ENCODE measurements at regions not wholly inside any gene's neighbourhood (a gene's known extent, or its start where the extent isn't known, plus 50 kb on each side); places are given as distances from the start of the nearest gene placed in this dataset.

- in situ Hi-C loops (cut with HindIII; ENCODE audit: low sequenced_read_pairs), result no loop called here
Observed at GRCh38 chr13:97822377-97822776, 131.1 kb upstream of the IPO5 start.

GRCh38 chr13:97826421-97827012 is 127.0 kb upstream of the IPO5 start:
- in situ Hi-C loops (cut with HindIII; ENCODE audit: low sequenced_read_pairs), result no loop called here
- H3K4me3 ChIP-seq (ENCODE audit: low read depth, low read length), result no peak overlapping the region
- TF ChIP-seq CTCF (IDR thresholded peaks at IDR 0.05; ENCODE audit: low read depth, low read length), result no peak
- no peak for DNase-seq (ENCODE audit: low read depth, low spot score)

More at GRCh38 chr13:97822377-97822776, 131.1 kb upstream of the IPO5 start:
- DNase-seq (ENCODE audit: low read depth, low spot score), result no peak
- no peak overlapping the region for H3K4me3 ChIP-seq (ENCODE audit: low read depth, low read length)
- no peak for TF ChIP-seq CTCF (IDR thresholded peaks at IDR 0.05; ENCODE audit: low read depth, low read length)

- in situ Hi-C loops (cut with HindIII; ENCODE audit: low sequenced_read_pairs), result no loop called here
- no peak overlapping the region for H3K4me3 ChIP-seq (ENCODE audit: low read depth, low read length)
- DNase-seq (ENCODE audit: low read depth, low spot score), result no peak
- no peak for TF ChIP-seq CTCF (IDR thresholded peaks at IDR 0.05; ENCODE audit: low read depth, low read length)
Observed at GRCh38 chr13:97834250-97834649, 119.2 kb upstream of the IPO5 start.

GRCh38 chr13:97843189-97843588 is 110.3 kb upstream of the IPO5 start:
- in situ Hi-C loops (cut with HindIII; ENCODE audit: low sequenced_read_pairs), result no loop called here
- no peak for TF ChIP-seq CTCF (IDR thresholded peaks at IDR 0.05; ENCODE audit: low read depth, low read length)

GRCh38 chr13:97844151-97844550 is 109.3 kb upstream of the IPO5 start:
- in situ Hi-C loops (cut with HindIII; ENCODE audit: low sequenced_read_pairs), result no loop called here
- no peak for TF ChIP-seq CTCF (IDR thresholded peaks at IDR 0.05; ENCODE audit: low read depth, low read length)
- no peak overlapping the region for H3K4me3 ChIP-seq (ENCODE audit: low read depth, low read length)
- DNase-seq (ENCODE audit: low read depth, low spot score), result no peak

More at GRCh38 chr13:97843189-97843588, 110.3 kb upstream of the IPO5 start:
- no peak for DNase-seq (ENCODE audit: low read depth, low spot score)
- no peak overlapping the region for H3K4me3 ChIP-seq (ENCODE audit: low read depth, low read length)

- TF ChIP-seq CTCF (IDR thresholded peaks at IDR 0.05; ENCODE audit: low read depth, low read length), result no peak
- no peak overlapping the region for H3K4me3 ChIP-seq (ENCODE audit: low read depth, low read length)
- no peak for DNase-seq (ENCODE audit: low read depth, low spot score)
- in situ Hi-C loops (cut with HindIII; ENCODE audit: low sequenced_read_pairs), result no loop called here
Observed at GRCh38 chr13:97848886-97849285, 104.6 kb upstream of the IPO5 start.

Data from astrocyte of the spinal cord (primary cell).